CD4-positive, alpha-beta T cell treated with Interleukin-6 at 100 ng/mL for 8 hours (primary cell): ENCODE measurements at regions not wholly inside any gene's neighbourhood (a gene's known extent, or its start where the extent isn't known, plus 50 kb on each side); places are given as distances from the start of the nearest gene placed in this dataset.
"Not testable (repeated sequence)": the region's sequence is repeated elsewhere in the genome, so short reads cannot be mapped to it uniquely, and the experiment has no call there.

ENCODE experiments used
- DNase-seq: peaks from one replicate; pipeline ENCODE4 v3.0.0-alpha.2; 2020; ENCODE audit warnings: mixed read lengths, low spot score

DNA sequence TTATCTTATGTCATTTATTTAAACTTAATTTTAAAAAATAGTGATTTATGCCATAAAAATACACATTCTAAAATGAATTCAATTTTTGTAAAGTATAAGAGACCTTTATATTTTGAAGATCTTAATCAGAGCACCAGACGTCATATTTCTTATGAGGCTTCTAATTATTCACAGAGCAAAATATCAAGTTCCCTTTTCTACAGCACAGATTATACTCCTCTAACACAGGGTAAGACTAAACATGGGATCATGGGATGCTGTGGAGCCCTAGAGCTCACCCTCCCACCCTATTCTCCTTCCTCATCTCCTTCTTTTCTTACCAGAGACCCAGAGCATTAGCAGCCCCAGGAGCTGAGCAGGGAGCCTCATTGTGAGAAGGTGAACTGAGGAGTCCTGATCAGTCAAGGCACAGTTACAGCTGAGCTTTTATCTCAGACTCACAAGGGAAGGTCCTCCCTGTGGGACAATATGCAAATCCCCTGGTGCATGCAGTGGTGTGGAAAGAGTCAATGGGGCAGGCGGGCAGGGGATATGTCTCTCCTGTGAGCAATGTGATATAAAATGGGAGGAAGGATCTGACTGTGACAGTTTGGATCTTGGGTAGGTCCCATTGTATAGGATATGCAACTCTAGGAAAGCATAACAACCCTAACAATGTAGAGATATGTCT lies 530.7 kb downstream of the RPIA start:
- DNase-seq: not testable (repeated sequence)

DNA sequence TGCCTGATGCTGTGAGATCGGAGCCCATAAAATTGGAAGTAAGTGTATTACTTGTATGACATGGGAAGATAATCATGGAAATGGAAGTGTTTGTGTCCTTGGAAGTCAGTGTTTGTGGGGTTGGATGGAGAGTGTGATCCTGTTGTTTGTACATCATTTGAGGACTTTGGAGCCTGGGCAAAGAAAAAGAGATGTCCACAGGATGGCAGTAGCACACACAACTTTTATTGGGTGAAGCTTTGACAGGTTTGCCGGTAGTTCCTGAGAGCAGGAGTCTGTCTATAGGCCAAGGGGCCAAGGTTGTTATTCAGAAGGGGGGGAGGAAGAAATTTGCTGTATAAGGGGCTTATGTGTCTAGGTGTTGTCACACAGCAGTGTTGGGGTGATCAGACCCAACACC lies 533.3 kb downstream of the RPIA start:
- DNase-seq: not testable (repeated sequence)

DNA sequence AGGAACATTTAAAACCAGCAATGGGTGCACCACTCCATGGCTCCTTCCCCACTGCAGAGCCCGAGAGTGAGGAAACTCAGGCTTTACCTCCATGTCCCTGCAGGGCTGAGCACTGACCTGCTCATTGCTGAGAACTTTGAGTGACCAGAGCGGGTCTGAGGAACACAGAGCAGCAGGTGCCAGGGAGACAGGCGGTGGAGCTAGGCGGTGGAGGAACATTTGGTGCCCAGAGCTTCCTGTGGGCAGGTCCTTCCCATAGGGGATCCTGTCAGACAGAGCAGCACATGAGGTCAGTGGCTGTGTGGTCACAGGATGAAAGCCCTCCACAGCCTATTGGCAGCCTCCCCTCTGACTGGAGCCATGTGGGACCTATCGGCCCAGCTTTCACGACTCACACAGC lies 538.5 kb downstream of the RPIA start:
- not testable (repeated sequence) for DNase-seq

DNA sequence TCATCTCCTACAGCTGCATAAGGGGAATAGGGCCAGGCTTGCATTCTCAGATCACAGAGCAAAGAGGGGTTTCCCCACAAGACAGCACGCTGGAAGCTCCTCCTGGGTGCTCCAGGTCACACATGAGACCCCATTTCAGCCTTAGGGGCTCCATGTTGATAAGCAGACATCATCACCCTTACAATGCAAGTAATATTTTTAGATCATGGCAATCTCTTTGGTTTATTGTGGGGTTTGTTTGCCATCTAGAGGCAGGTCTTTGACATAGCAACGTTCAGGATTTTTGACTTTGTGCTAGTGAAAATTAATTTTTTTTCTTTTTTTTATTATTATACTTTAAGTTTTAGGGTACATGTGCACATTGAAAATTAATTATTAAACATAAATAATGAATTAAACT lies 539.8 kb downstream of the RPIA start:
- DNase-seq: not testable (repeated sequence)

DNA sequence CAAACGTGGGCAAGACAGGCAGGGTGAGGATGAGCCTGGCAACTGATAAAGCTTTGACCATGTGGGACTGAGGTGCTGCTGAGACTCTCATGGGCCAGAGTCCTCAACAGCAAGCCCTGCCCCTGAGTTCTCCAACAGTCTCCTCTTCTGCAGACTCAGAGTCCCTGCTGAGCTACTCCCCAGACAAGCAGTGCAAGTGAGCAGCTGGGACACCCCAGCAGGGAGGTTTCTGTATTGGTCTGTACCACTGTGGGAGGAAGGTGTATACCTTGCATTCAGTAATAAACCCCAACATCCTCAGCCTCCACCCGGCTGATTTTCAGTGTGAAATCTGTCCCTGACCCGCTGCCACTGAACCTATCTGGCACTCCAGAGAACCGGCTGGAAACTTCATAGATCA lies 542.5 kb downstream of the RPIA start:
- not testable (repeated sequence) for DNase-seq

DNA sequence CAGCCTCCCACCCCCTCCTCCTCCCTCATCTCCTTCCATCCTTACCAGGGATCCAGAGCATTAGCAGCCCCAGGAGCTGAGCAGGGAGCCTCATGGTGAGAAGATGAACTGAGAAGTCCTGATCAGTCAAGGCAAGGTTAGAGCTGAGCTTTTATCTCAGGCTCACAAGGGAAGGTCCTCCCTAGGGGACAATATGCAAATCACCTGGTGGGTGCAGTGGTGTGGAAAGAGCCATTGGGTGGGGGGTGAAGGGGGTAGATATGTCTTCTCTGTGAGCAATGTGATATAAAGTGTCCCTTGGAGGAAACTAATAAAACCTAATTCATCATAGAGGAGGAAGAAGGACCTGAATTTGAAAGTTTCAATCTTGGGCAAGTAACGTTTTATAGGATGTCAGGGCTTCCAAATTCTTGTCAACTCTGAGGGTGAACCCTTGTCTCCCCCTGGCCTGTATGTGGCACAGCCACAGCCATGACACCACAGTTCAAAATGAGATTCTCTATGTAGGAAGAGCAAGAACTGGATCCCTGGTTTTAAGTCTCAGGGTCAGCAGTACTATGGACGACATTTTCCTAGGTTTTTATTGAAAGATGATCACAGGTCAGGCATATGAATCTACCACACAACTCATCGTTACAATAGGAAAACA lies 543.5 kb downstream of the RPIA start:
- DNase-seq: not testable (repeated sequence)

DNA sequence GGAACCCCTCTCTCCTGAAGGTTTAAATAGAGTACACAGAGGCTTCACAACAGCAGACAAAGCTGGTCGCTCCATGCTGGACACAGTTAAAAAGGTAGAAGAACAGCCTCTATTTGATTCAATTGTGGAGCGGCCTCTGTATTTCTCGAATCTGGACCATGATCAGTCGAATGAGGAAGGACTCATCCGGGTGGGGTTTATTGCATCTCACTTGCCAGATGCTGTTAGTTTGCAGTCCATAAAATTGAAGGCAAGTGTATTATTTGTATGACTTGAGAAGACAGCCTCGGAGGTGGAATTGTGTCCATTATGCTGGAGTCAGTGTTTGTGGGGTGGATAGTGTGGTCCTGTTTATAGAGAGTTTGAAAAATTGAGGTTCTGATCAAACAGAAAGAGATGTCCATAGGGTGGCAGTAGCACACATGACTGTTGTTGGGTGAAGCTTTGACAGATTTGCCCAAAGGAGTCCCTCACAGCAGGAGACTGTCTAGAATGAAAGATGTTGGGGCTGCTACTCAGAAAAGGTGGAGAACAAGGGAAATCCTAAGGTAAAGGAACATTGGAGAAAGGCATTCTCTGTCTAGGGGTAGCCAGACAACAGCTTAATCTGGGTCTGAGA lies 545.5 kb downstream of the RPIA start:
- DNase-seq: not testable (repeated sequence)

DNA sequence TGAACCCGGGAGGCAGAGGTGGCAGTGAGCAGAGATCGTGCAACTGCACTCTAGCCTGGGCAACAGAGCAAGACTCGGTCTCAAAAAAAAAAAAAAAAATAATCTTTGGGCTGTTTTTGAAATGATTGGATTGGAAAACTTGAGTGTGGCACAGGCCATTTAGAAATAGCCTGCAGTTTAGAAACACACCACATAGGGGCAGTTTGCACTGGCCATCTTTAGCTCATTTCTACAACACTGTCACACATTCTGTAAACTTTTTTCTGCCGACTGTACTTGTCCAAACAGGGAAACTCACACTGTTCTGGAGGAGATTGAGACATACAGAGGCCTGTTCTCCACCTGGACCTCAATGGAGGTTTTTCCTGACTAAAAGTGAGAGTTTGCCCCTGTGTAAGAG lies 546.3 kb downstream of the RPIA start:
- DNase-seq: not testable (repeated sequence)

DNA sequence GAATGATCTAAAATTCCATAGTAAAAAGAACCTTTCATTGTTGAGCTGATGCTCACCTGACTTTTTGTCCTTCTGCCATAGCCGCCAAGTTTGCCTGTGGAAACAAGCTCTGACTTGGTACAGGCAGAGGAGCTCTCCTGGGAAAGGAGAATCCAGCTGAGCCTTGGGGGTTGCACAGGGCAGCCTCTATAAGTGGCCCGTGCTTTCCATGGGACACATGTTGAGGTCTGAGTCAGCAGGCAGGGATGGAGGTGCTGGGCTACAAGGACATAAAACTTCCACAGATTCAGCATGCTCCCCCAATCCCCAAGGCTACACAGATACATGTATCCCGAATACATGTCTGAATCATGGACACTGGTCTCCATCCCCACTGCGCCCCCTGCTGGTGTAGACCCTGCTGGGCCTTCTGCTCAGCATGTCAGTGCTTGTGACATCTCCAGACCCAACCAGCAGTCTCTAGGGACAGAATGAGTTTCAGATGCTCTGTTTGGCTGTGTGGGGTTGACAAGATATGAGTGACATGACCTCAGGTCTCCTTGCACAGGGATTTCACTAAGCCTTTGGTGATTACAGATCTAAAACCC lies 551.7 kb downstream of the RPIA start:
- DNase-seq: not testable (repeated sequence)

DNA sequence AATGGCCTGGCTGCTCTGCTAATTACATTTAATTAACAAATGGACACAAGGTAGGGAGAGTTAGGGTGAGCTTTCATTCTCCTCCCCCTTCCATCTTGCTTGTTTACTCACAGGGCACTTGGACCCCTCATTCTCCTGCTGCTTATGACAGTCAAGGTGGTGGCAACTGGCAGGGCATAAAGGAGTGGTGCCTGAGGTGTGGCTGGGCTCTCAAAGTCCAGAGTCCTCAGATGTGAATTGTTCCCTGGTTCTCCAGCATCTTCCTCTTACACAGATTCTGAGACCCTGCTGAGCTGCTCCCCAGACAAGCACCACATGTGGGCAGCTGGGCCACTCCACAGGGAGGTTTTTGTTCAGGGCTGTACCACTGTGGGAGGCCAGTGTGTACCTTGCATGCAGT lies 552.9 kb downstream of the RPIA start:
- not testable (repeated sequence) for DNase-seq

DNA sequence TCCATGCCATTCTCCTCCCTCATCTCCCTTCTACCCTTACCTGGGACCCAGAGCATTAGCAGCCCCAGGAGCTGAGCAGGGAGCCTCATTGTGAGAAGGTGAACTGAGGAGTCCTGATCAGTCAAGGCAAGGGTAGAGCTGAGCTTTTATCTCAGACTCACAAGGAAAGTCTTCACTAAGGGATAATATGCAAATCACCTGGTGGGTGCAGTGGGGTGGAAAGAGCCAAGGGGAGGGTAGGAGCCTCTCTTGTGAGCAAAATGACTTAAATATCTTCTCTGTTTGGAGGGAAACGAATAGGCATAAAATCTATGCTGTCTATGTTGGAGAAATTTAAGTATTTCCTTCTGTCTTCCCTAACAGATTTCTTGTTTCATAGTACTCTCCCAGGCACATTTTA lies 554.0 kb downstream of the RPIA start:
- DNase-seq: not testable (repeated sequence)

DNA sequence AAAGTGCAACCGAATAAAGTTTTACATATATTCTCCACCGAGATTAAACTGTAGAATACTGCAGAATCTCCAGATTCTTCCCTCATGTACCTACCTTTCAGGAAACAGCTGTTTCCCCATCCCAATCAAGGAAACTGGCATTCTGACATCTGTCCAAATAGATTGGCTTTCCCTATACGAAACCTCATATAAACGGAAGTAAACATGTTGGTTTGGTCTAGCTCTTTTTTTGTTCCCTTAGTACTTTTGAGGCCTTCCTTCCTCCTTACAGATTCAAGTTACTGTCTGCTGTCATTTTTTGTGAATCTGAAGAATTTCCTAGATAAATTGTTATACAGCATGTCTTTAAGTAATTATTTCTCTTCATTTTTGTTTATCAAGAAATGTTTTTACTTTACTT lies 554.6 kb downstream of the RPIA start:
- not testable (repeated sequence) for DNase-seq

DNA sequence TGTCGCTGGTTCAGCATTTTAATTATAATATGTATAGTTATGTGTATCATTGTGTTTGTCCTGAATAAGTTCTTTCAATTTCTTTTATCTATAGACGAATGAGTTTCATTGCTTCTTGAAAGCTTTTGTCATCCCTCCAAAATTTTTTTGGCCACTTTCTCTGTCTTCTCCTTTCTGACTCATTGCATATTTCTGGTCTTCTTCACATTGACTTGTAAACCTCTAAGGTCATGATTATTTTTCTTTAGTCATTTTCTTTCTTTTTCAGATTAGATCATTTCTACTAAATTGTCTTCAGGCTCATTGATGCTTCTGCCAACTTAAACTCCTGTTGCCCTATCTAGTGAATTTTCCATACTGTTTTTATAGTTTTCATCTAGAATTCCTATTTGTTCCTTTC lies 555.1 kb downstream of the RPIA start:
- DNase-seq: not testable (repeated sequence)

DNA sequence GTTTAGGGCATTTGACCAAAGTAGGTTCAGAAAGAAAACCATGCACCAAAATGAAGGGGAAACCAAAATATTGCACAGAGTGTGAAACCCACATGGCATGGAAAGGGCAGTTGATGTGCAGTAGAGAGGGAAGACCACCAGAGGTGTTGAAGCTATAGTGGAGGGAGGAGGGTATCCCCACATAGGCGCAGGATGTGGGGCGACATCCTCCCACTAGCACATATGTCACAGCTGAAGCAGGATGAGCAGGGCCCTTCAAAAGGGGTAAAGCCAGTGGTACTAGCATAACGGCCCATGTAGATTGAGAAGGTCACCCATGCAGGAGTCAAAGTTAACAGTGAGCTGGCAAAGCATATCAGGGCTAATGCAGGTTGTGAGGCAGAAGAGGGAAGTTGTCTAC lies 563.5 kb downstream of the RPIA start:
- DNase-seq: not testable (repeated sequence)

DNA sequence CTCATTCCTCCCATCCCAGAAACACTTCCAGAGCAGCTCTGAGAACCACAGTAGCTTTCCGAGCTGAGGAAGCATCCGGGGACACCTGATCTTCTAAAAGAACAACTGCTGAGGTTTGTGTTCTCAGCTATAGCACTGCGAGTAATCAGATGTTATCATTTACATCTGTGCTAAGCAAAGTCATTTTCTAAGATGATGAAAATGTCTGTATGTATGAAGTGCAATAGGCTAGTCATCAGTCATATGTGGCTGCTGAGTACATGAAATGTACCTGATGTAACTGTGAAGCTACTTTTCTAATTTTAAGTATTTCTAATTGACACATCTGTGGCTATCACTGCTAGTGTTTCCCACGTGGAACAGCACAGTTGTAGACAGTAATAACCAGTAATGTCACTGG lies 582.0 kb downstream of the RPIA start:
- DNase-seq: not testable (repeated sequence)

DNA sequence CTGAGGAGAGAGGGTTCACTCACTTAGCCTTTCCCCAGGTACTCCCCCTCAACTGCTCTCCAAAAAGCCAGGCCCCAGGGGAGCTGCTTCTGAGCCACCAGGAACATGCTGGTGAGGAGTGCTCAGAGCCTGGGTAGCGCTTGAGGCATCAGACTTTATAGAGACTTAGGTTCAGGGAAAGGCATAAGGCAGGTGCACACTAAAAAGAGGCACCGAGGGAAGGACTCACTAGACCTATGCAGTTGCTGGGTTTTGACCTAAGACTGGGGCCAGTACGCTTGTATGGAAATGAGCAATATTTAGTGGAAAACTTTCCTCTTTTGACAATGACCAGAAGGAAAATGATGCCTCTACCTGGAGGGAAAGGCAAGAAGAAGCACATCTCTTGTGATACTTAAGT lies 589.1 kb downstream of the RPIA start:
- DNase-seq: not testable (repeated sequence)

DNA sequence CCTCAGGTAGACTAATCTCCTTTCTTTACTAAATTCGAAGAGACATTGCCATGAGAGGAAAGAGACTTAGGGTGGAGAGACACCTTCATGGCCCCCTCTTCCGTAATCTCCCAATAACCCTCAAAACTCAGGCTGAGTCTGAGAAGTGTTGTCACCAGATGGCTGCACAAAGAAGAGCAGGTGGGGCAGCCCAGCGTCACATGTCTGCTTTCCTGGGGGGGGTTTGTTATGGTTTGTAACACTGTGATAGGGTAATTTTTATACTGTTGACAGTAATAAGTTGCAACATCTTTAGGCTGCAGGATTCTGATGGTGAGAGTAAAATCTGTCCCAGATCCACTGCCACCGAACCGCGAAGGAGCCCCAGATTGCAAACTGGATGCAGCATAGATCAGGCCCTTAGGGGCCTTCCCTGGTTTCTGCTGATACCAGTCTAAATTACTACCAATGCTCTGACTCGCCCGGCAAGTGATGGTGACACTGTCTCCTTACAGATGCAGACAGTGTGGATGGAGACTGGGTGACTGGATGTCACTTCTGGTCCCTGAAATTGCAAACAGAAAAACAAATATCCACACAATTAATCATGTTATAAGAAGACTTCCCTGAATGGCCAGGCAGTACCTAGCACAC lies 595.1 kb downstream of the RPIA start:
- DNase-seq: not testable (repeated sequence)

DNA sequence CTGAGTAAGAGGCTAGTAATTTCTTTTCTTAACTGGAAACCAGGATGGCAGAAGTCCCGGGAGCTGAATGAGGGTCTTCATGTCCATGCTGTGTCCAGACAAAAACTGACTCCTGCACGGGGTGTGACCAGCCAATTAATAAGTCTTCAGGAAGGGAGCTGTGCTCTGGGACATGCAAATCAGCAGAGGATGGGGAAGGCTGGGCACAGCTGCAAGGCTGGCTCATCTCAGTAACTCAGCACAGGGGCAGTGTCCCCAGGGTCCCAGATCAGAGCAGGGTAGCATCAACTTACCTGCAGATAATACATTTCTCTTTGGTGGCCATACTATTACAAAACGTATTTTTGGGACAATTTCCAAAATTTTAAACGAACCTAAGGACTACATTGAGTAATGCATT lies 595.6 kb downstream of the RPIA start:
- not testable (repeated sequence) for DNase-seq

DNA sequence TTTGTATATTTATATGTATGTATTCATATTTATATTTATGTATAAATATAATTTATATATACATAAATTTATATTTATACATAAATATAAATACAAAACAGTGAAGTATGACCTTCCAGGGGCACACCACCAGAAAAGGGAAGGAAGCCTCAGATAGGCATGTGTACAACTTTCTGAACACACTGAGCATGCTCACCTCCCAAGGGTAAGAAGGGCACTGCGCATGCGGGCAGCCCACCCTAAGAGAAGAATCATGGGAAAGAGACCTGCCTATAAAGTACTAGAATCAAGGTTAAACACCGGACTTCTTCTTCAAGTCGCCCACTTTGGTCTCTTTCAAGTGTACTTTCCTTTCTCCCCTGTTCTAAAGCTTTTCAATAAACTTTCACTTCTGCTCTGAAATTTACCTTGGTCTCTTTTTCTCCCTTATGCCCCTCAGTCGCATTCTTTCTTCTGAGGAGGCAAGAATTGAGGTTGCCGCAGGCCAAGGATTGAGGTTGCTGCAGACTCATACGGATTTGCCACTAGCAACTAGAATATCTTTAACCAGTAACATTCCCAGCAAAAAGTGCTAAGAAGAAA lies 600.3 kb downstream of the RPIA start:
- DNase-seq: not testable (repeated sequence)

DNA sequence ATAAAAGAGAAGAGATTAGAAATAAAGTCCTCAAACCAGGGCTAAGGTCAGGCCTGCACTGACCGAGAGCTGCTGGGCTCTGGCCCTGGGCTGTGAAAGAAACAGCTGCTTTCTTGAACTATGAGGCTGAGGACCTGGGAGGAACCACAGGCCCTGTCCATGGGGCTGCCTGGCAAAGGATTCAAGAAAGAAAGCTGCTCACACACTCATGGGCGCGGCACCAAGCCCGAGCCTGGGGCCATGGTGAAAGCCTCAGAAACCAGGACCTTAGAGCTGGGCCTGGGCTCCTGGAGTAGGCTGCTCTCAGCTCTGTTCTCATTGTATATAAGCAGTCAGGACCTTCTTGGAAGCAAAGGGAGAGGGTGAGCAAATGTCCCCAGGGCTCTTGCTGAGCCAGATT lies 601.9 kb downstream of the RPIA start:
- not testable (repeated sequence) for DNase-seq

DNA sequence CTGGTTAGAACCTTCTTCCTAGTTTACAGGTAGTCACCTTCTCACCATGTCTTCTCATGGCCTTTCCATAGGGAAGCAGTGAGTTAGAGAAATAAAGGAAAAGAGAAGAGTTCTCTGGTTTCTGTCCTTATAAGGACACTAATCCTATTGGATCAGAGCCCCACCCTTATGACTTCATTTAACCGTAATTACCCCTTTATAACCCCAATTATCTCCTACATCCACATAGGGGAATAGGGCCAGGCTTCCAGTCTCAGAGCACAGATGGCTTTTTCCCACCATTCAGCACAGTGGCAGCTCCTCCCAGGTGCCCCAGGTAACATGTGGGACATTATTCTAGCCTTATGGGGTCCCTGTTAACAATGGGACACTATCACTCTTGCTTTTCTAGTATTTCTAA lies 602.9 kb downstream of the RPIA start:
- not testable (repeated sequence) for DNase-seq

DNA sequence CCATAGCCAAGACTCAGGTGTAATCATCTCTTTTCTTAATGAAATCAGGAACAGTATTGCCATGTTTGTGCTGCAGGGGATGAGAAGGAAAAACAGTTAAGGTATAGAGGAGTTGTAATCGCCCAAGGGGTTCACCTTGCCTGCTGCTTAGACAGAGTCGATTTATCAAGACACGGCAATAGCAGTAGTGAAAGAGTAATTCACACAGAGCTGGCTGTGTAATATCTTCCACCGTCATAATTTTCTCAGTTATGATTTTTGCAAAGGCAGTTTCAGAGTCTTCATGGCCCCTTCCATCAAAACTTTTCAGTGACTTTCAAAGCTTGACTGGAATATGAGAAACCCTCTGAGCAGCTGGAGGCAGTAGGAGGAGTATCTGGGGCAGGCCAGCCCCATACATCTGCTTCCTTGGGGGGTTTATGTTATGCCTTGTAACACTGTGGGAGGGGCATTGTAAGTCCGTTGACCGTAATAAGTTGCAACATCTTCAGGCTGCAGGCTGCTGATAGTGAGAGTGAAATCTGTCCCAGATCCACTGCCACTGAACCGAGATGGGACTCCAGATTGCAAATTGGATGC lies 605.4 kb downstream of the RPIA start:
- not testable (repeated sequence) for DNase-seq
